Endodermal cell (in vitro differentiated cells): ENCODE measurements at regions not wholly inside any gene's neighbourhood (a gene's known extent, or its start where the extent isn't known, plus 50 kb on each side); places are given as distances from the start of the nearest gene placed in this dataset.
A peak's percentile ranks its signal among the peaks of the same experiment; 100 is the strongest.
"Not testable (repeated sequence)": the region's sequence is repeated elsewhere in the genome, so short reads cannot be mapped to it uniquely, and the experiment has no call there.

Experiments used
- DNase-seq: peaks from one replicate; pipeline ENCODE4 v3.0.0-alpha.2; 2017
- H3K27ac ChIP-seq: 2 replicates; pipeline ENCODE4 v1.5.1; 2013; ENCODE audit warnings: mild to moderate bottlenecking, low read depth, low read length, moderate library complexity
- H3K27me3 ChIP-seq: 2 replicates; pipeline ENCODE4 v1.6.1; 2013; ENCODE audit warnings: mild to moderate bottlenecking, low read length, moderate library complexity; ENCODE audit not compliant: insufficient read depth, control insufficient read depth, poor library complexity, severe bottlenecking
- H3K36me3 ChIP-seq: 2 replicates; pipeline ENCODE4 v1.7.0; 2013; ENCODE audit warnings: mild to moderate bottlenecking, low read length, moderate library complexity; ENCODE audit not compliant: control insufficient read depth, insufficient read depth
- H3K4me1 ChIP-seq: one replicate; pipeline ENCODE4 v1.7.0; 2013; ENCODE audit warnings: low read length; ENCODE audit not compliant: control insufficient read depth, insufficient read depth
- H3K4me3 ChIP-seq: 2 replicates; pipeline ENCODE4 v1.5.1; 2013; ENCODE audit warnings: mild to moderate bottlenecking, low read length, moderate library complexity
- H3K9ac ChIP-seq: 2 replicates; pipeline ENCODE4 v1.6.1; 2013; ENCODE audit warnings: mild to moderate bottlenecking, low read length, moderate library complexity; ENCODE audit not compliant: poor library complexity, severe bottlenecking; ENCODE audit errors: extremely low read depth
- H3K9me3 ChIP-seq: 2 replicates; pipeline ENCODE4 v1.6.1; 2013; ENCODE audit warnings: mild to moderate bottlenecking, low read length, moderate library complexity; ENCODE audit not compliant: control insufficient read depth
- H3K27ac Mint-ChIP-seq: 2 replicates; pipeline ENCODE4 v1.8.0; 2020; ENCODE audit warnings: mixed read lengths
- H3K27me3 Mint-ChIP-seq: 2 replicates; pipeline ENCODE4 v1.8.0; 2021; ENCODE audit warnings: mild to moderate bottlenecking, mixed read lengths; ENCODE audit not compliant: insufficient read depth
- H3K36me3 Mint-ChIP-seq: 2 replicates; pipeline ENCODE4 v1.8.0; 2020; ENCODE audit warnings: low read depth, mixed read lengths
- H3K4me1 Mint-ChIP-seq: 2 replicates; pipeline ENCODE4 v1.8.0; 2020; ENCODE audit warnings: mixed read lengths
- H3K4me3 Mint-ChIP-seq: 2 replicates; pipeline ENCODE4 v1.8.0; 2020; ENCODE audit warnings: mild to moderate bottlenecking, moderate library complexity, mixed read lengths
- H3K9me3 Mint-ChIP-seq: 2 replicates; pipeline ENCODE4 v1.8.0; 2020; ENCODE audit warnings: mild to moderate bottlenecking, mixed read lengths
- WGBS, 2 experiments: methylation state at CpG; one replicate each; pipeline versions ENCODE4 v1.1.5 to v1.1.7; 2013; ENCODE audit warnings: missing lambda C conversion rate in 2 of 2, mixed read lengths in 1 of 2; ENCODE audit not compliant: insufficient coverage in 1 of 2, insufficient read length in 1 of 2; 5-methylcytosine and 5-hydroxymethylcytosine counted together
- TF ChIP-seq, protein P1 (sequence below): fragments of 200-600 bp; sonication (generic); conservative IDR thresholded peaks from 2 replicates; pipeline ENCODE4 v1.5.0; 2021; ENCODE audit warnings: antibody characterized with exemption, mild to moderate bottlenecking

DNA sequence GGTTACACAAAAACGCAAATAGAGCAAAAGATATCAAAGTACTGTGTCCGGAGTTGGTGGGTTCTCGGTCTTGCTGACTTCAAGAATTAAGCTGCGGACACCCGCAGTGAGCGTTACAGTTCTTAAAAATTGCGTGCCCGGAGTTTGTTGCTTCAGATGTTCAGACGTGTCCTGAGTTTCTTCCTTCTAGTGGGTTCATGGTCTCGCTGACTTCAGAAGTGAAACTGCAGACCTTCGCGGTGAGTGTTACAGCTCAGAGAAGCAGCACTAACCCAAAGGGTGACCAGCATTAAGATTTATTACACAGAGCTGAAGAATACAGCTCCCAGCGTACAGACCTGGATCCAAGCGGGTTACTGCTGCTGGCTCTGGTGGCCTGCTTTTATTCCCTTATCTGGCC, 125.7 kb upstream of the TWIST2 start:
- H3K27me3 Mint-ChIP-seq, result peaks cover 27% of the 10 kb centered on the region

DNA sequence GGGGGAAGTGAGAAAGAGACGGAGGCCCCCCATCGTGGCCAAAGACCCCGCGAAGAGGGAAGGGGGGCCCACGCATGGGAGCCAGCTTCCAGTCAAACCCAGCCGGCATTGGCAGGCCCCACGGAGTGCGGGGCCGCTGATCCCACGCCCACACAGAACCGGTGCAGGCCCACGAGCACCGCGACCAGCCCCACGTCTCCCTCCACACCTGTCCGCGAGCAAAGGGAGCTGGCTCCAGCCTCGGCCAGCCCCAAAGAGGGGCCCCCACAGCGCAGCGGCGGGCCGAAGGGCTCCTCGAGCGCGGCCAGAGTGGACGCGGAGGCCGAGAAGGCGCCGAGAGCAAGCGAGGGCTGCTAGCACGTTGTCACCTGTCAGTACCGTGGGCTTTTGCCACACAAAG, 125.0 kb upstream of the TWIST2 start:
- no peak for DNase-seq
- Histone ChIP-seq H3K36me3 (no peaks in the 10 kb centered on the region), H3K4me3 (no peak overlapping the region), H3K27me3 (peaks cover 4% of the 10 kb centered on the region), H3K27ac (no peak overlapping the region), H3K9ac (no peak overlapping the region), H3K9me3 (no peaks in the 10 kb centered on the region), H3K4me1 (no peaks in the 10 kb centered on the region)
- WGBS, 2 experiments, result 92 to 94% methylated on average over 27 to 33 of the region's 33 CpGs
- H3K27ac Mint-ChIP-seq, result no peak overlapping the region
- TF ChIP-seq, protein P1, sequence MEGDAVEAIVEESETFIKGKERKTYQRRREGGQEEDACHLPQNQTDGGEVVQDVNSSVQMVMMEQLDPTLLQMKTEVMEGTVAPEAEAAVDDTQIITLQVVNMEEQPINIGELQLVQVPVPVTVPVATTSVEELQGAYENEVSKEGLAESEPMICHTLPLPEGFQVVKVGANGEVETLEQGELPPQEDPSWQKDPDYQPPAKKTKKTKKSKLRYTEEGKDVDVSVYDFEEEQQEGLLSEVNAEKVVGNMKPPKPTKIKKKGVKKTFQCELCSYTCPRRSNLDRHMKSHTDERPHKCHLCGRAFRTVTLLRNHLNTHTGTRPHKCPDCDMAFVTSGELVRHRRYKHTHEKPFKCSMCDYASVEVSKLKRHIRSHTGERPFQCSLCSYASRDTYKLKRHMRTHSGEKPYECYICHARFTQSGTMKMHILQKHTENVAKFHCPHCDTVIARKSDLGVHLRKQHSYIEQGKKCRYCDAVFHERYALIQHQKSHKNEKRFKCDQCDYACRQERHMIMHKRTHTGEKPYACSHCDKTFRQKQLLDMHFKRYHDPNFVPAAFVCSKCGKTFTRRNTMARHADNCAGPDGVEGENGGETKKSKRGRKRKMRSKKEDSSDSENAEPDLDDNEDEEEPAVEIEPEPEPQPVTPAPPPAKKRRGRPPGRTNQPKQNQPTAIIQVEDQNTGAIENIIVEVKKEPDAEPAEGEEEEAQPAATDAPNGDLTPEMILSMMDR, result no peak
- H3K27me3 Mint-ChIP-seq, result peaks cover 30% of the 10 kb centered on the region
- H3K9me3 Mint-ChIP-seq, result peaks cover 7% of the 10 kb centered on the region
- no peak overlapping the region for H3K4me3 Mint-ChIP-seq
- H3K36me3 Mint-ChIP-seq, result no peaks in the 10 kb centered on the region
- no peaks in the 10 kb centered on the region for H3K4me1 Mint-ChIP-seq

More for the DNA sequence above, 125.7 kb upstream of the TWIST2 start:
- H3K27ac Mint-ChIP-seq, result no peak overlapping the region
- Histone ChIP-seq H3K27me3 (peaks cover 4% of the 10 kb centered on the region), H3K4me3 (no peak overlapping the region), H3K27ac (no peak overlapping the region), H3K36me3 (no peaks in the 10 kb centered on the region), H3K9ac (no peak overlapping the region), H3K9me3 (no peaks in the 10 kb centered on the region), H3K4me1 (no peaks in the 10 kb centered on the region)
- peaks cover 7% of the 10 kb centered on the region for H3K9me3 Mint-ChIP-seq
- H3K36me3 Mint-ChIP-seq, result no peaks in the 10 kb centered on the region
- no peaks in the 10 kb centered on the region for H3K4me1 Mint-ChIP-seq
- WGBS, 2 experiments, result 92% methylated on average over 14 of the region's 14 CpGs
- DNase-seq, result no peak
- H3K4me3 Mint-ChIP-seq, result no peak overlapping the region
- TF ChIP-seq, protein P1, result no peak

DNA sequence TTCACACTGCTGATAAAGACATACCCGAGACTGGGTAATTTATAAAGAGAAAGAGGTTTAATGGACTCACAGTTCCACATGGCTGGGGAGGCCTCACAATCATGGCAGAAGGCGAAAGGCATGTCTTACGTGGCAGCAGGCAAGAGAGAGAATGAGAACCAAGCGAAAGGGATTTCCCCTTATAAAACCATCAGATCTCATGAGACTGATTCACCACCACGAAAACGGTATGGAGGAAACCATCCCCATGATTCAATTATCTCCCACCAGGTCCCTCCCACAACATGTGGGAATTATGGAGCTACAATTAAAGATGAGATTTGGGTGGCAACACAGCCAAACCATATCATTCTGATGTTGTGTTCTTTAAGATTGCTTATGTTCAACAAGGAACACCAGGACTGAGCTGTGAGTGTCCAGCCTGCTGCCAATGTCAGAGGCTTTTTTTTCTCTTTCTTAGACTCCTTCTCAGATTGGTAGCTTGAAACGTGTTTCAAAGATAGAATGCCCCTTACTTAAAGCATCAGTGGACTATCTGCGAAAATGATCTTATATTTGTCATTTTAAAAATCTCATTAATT, 124.1 kb upstream of the TWIST2 start:
- H3K36me3 Mint-ChIP-seq, DNase-seq, H3K4me1 Mint-ChIP-seq, H3K4me1 ChIP-seq, H3K9ac ChIP-seq, H3K9me3 ChIP-seq, H3K27me3 ChIP-seq, H3K4me3 Mint-ChIP-seq, H3K27ac ChIP-seq, H3K4me3 ChIP-seq, H3K27ac Mint-ChIP-seq, H3K36me3 ChIP-seq, H3K9me3 Mint-ChIP-seq: not testable (repeated sequence)
- H3K27me3 Mint-ChIP-seq, result peaks cover 33% of the 10 kb centered on the region
- 84 to 95% methylated on average over 4 to 8 of the region's 8 CpGs for WGBS, 2 experiments

DNA sequence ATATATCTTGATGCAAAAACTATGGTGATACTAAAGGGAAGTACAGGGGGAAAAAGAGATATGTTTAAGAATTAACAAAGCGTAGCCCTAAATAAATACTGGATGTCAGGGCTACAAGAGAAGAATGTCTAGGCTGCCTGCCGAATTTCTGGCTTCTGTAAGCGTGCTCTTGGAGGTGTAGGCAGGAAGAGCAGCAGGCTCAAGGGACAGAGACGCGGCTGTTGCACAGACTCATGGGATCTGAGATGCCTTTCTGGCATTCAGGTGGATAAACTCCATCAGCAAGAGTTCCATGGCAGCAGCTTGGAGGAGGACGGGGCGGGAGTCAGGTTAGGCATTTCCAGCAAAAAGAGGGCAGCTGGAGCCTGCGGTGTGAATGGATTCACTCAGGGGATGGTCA, 123.2 kb upstream of the TWIST2 start:
- Mint-ChIP-seq H3K9me3 (peaks cover 7% of the 10 kb centered on the region), H3K36me3 (no peaks in the 10 kb centered on the region), H3K4me1 (no peaks in the 10 kb centered on the region), H3K27ac (no peak overlapping the region), H3K27me3 (peaks cover 31% of the 10 kb centered on the region), H3K4me3 (no peak overlapping the region)
- TF ChIP-seq, protein P1, result no peak
- Histone ChIP-seq H3K9me3 (no peaks in the 10 kb centered on the region), H3K27me3 (peaks cover 4% of the 10 kb centered on the region), H3K4me1 (no peaks in the 10 kb centered on the region), H3K4me3 (no peak overlapping the region), H3K36me3 (no peaks in the 10 kb centered on the region), H3K27ac (no peak overlapping the region), H3K9ac (no peak overlapping the region)
- 84 to 87% methylated on average over 6 to 8 of the region's 8 CpGs for WGBS, 2 experiments
- peak; percentile 28 for DNase-seq
